HG03520 (cell line): ENCODE measurements at regions not wholly inside any gene's neighbourhood (a gene's known extent, or its start where the extent isn't known, plus 50 kb on each side); places are given as distances from the start of the nearest gene placed in this dataset.

Source experiments
- ATAC-seq: cut with Tn5 transposase; IDR thresholded peaks from one replicate; pipeline ENCODE4 v1.9.1; 2021; ENCODE audit warnings: mild to moderate bottlenecking, moderate library complexity; ENCODE audit not compliant: unreplicated experiment

- no peak for ATAC-seq
Measured at GRCh38 chr2:9771101-9771449, 72.2 kb upstream of the TAF1B start.

GRCh38 chr2:9771481-9772017 lies 71.7 kb upstream of the TAF1B start:
- no peak for ATAC-seq

GRCh38 chr2:9772035-9772998 lies 71.0 kb upstream of the TAF1B start:
- ATAC-seq = no peak

GRCh38 chr2:9772999-9773902 lies 70.0 kb upstream of the TAF1B start:
- no peak for ATAC-seq

- ATAC-seq = no peak
Measured at GRCh38 chr2:9773903-9774239, 69.4 kb upstream of the TAF1B start.

- no peak for ATAC-seq
Measured at GRCh38 chr2:9774266-9774665, 69.0 kb upstream of the TAF1B start.

- ATAC-seq = no peak
Measured at GRCh38 chr2:9775351-9775750, 67.9 kb upstream of the TAF1B start.

- no peak for ATAC-seq
Measured at GRCh38 chr2:9775999-9776712, 67.1 kb upstream of the TAF1B start.

- no peak for ATAC-seq
Measured at GRCh38 chr2:9777081-9777480, 66.2 kb upstream of the TAF1B start.

- no peak for ATAC-seq
Measured at GRCh38 chr2:9778012-9778411, 65.3 kb upstream of the TAF1B start.

- no peak for ATAC-seq
Measured at GRCh38 chr2:9778471-9779316, 64.6 kb upstream of the TAF1B start.

GRCh38 chr2:9779596-9780264 lies 63.5 kb upstream of the TAF1B start:
- no peak for ATAC-seq

GRCh38 chr2:9780368-9781130 lies 62.7 kb upstream of the TAF1B start:
- ATAC-seq = no peak

GRCh38 chr2:9781252-9781651 lies 62.0 kb upstream of the TAF1B start:
- no peak for ATAC-seq

GRCh38 chr2:9782197-9782719 lies 61.0 kb upstream of the TAF1B start:
- ATAC-seq = no peak

- ATAC-seq = no peak
Measured at GRCh38 chr2:9789371-9789770, 53.9 kb upstream of the TAF1B start.

- ATAC-seq = no peak
Measured at GRCh38 chr2:9790702-9791225, 52.5 kb upstream of the TAF1B start.

- ATAC-seq = no peak
Measured at GRCh38 chr2:9791711-9792110, 51.6 kb upstream of the TAF1B start.
